Upper lobe of left lung (tissue), 4 donors: ENCODE measurements at regions not wholly inside any gene's neighbourhood (a gene's known extent, or its start where the extent isn't known, plus 50 kb on each side); places are given as distances from the start of the nearest gene placed in this dataset.
A peak's percentile ranks its signal among the peaks of the same experiment; 100 is the strongest.

ENCODE experiments used
- EP300 ChIP-seq, 4 donors: sonication (generic); formaldehyde crosslinking; IDR thresholded peaks; one replicate each; pipeline ENCODE4 v1.5.1; 2017; ENCODE audit warnings: antibody characterized with exemption in 4 of 4, control low read depth in 2 of 4
- POLR2A ChIP-seq, 4 donors: fragments of 450-650 bp; IDR thresholded peaks; one replicate each; pipeline ENCODE4 v1.5.1; 2016 to 2017; ENCODE audit warnings: antibody characterized with exemption in 4 of 4, mild to moderate bottlenecking in 2 of 4
- POLR2AphosphoS5 ChIP-seq, 2 donors: sonication (generic); formaldehyde crosslinking; IDR thresholded peaks; one replicate each; pipeline ENCODE4 v1.5.1; 2017; ENCODE audit warnings: antibody characterized with exemption in 2 of 2
- TF ChIP-seq, protein P1 (sequence below), 6 experiments: fragments of 450-650 bp in 4 of 6; fragments of 200-600 bp in 2 of 6; sonication (generic) in 2 of 6; IDR thresholded peaks; one replicate each; pipeline ENCODE4 v1.5.1; 2016 to 2019; ENCODE audit warnings: antibody characterized with exemption in 6 of 6

DNA sequence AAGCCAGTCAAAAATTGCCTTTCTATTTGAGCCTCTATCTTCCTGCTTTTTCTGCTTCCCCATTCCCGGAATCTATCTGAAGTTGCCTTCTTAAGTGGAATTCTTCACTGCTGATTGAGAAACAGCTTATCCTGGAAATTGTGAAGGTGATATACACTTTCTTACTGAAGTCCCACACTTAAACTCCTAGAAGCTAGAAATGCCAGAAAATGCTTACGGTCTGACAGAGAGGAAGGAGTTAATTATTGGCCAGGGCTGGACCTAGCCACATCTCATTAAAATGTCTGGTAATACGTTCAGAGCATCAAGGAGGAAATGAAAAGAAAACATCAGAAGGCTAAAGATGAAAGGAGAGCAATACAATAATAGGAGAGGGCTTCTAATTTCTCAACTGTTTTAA lies 292.5 kb upstream of the SNX7 start:
- TF ChIP-seq, protein P1, sequence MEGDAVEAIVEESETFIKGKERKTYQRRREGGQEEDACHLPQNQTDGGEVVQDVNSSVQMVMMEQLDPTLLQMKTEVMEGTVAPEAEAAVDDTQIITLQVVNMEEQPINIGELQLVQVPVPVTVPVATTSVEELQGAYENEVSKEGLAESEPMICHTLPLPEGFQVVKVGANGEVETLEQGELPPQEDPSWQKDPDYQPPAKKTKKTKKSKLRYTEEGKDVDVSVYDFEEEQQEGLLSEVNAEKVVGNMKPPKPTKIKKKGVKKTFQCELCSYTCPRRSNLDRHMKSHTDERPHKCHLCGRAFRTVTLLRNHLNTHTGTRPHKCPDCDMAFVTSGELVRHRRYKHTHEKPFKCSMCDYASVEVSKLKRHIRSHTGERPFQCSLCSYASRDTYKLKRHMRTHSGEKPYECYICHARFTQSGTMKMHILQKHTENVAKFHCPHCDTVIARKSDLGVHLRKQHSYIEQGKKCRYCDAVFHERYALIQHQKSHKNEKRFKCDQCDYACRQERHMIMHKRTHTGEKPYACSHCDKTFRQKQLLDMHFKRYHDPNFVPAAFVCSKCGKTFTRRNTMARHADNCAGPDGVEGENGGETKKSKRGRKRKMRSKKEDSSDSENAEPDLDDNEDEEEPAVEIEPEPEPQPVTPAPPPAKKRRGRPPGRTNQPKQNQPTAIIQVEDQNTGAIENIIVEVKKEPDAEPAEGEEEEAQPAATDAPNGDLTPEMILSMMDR (IDR thresholded peaks at IDR 0.05): no peak
- TF ChIP-seq POLR2AphosphoS5 (IDR thresholded peaks at IDR 0.05) (no peak), POLR2A (IDR thresholded peaks at IDR 0.05) (no peak), EP300 (IDR thresholded peaks at IDR 0.05) (peak in 2 of 4 donors; percentile 2 to 21)
